CD4-positive, alpha-beta memory T cell (primary cell): ENCODE measurements at regions not wholly inside any gene's neighbourhood (a gene's known extent, or its start where the extent isn't known, plus 50 kb on each side); places are given as distances from the start of the nearest gene placed in this dataset.

ENCODE experiments used
- CTCF ChIA-PET: fragments of 350-600 bp; sonication (Branson Sonifier 250); formaldehyde crosslinking; loops from one replicate; lab custom pipeline; 2021; ENCODE audit warnings: inconsistent platforms; ENCODE audit not compliant: partially characterized antibody; lab: Charles Lee
- POLR2A ChIA-PET: fragments of 350-600 bp; sonication (Branson Sonifier 250); formaldehyde crosslinking; loops from one replicate; lab custom pipeline; 2021; ENCODE audit not compliant: partially characterized antibody; lab: Charles Lee
- DNase-seq, 5 donors: peaks; one replicate each; pipeline versions ENCODE4 v3.0.0 to v3.0.0-alpha.2; 2020 to 2022; ENCODE audit warnings: mixed read lengths in 1 of 5
- H3K27ac ChIP-seq: one replicate; pipeline ENCODE4 v1.7.0; 2013; ENCODE audit warnings: low read depth, low read length
- H3K27me3 ChIP-seq: 2 replicates; pipeline ENCODE4 v1.7.0; 2013; ENCODE audit warnings: mild to moderate bottlenecking, low read length, moderate library complexity; ENCODE audit not compliant: insufficient read depth
- H3K36me3 ChIP-seq: 2 replicates; pipeline ENCODE4 v1.7.0; 2013; ENCODE audit warnings: mild to moderate bottlenecking, low read length, moderate library complexity; ENCODE audit not compliant: insufficient read depth
- H3K4me1 ChIP-seq: 2 replicates; pipeline ENCODE4 v1.7.0; 2013; ENCODE audit warnings: mild to moderate bottlenecking, low read length, moderate library complexity; ENCODE audit not compliant: insufficient read depth
- H3K4me3 ChIP-seq, 2 donors: one replicate each; pipeline ENCODE4 v1.7.0; 2013; ENCODE audit warnings: low read length in 2 of 2, mild to moderate bottlenecking in 1 of 2
- H3K9me3 ChIP-seq, 2 donors: one replicate each; pipeline ENCODE4 v1.7.0; 2013; ENCODE audit warnings: low read length in 2 of 2, control low read depth in 1 of 2; ENCODE audit not compliant: control insufficient read depth in 1 of 2
- H3K27ac Mint-ChIP-seq, 7 donors: one replicate each; pipeline ENCODE4 v1.8.0; 2020 to 2021; ENCODE audit warnings: mixed read lengths in 7 of 7, mild to moderate bottlenecking in 6 of 7, inconsistent platforms in 3 of 7, moderate library complexity in 3 of 7
- H3K27me3 Mint-ChIP-seq, 2 donors: one replicate each; pipeline ENCODE4 v1.8.0; 2020 to 2021; ENCODE audit warnings: mixed read lengths in 2 of 2
- H3K36me3 Mint-ChIP-seq, 2 donors: one replicate each; pipeline ENCODE4 v1.8.0; 2020 to 2021; ENCODE audit warnings: mixed read lengths in 2 of 2, inconsistent platforms in 1 of 2, mild to moderate bottlenecking in 1 of 2
- H3K4me1 Mint-ChIP-seq, 4 donors: one replicate each; pipeline ENCODE4 v1.8.0; 2020 to 2021; ENCODE audit warnings: mixed read lengths in 4 of 4, mild to moderate bottlenecking in 1 of 4
- H3K4me3 Mint-ChIP-seq, 8 donors: one replicate each; pipeline ENCODE4 v1.8.0; 2020 to 2021; ENCODE audit warnings: mixed read lengths in 8 of 8, mild to moderate bottlenecking in 7 of 8, moderate library complexity in 6 of 8, inconsistent platforms in 3 of 8
- H3K9me3 Mint-ChIP-seq, 8 donors: one replicate each; pipeline ENCODE4 v1.8.0; 2020 to 2021; ENCODE audit warnings: mixed read lengths in 8 of 8, mild to moderate bottlenecking in 5 of 8, inconsistent platforms in 3 of 8, moderate library complexity in 1 of 8
- intact Hi-C: fragments of 100-400 bp; cut with micrococcal nuclease; formaldehyde crosslinking; loops from one replicate; pipeline ENCODE4 v1.15.1; 2023

DNA sequence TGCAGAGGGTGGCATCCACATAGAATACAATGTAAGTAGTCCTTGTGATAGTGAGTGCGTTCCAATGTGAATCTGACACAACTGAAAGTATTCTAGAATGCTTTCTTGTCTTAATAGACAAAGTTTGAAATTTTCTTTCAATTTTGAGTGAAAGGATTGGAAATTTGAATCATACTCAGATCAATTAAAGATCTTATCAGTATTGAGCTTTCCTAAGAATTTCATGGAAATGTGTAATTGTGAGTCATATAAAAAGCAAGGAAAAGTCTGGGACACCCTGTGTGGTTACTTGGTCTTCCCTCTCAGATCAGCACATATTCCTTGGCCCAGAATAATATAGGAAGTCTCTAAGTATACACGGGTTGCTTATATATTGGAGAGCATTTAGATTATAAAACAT is 99.1 kb downstream of the MBL2 start:
- intact Hi-C loops: no loop called here
- Histone ChIP-seq H3K4me3 (no peak overlapping the region), H3K27ac (no peak overlapping the region), H3K4me1 (no peaks in the 10 kb centered on the region), H3K36me3 (no peaks in the 10 kb centered on the region), H3K27me3 (no peaks in the 10 kb centered on the region), H3K9me3 (no peaks in the 10 kb centered on the region)
- Mint-ChIP-seq H3K27me3 (no peaks in the 10 kb centered on the region), H3K4me3 (no peak overlapping the region), H3K36me3 (no peaks in the 10 kb centered on the region), H3K4me1 (no peaks in the 10 kb centered on the region), H3K9me3 (peaks cover 0 to 8% (median 4%) of the 10 kb centered on the region in 8 donors), H3K27ac (no peak overlapping the region)
- DNase-seq: no peak
- CTCF ChIA-PET: no interaction called here
- POLR2A ChIA-PET: no interaction called here

DNA sequence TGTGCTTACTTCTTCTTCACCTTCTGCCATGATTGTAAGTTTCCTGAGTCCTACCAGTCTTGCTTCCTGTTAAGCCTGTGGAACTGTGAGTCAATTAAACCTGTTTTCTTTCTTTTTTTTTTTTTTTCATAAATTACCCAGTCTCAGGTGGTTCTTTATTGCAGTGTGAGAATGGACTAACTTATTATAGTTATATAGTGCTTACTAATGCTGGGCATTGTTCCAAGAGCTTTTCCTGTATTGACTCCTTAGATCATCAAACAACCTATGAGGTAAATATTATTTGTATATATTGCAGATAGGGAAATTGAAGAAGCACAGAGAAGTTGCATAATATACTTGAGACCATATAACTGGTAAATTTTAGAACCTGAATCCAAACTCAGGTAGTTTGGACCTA is 98.1 kb downstream of the MBL2 start:
- H3K4me1 Mint-ChIP-seq: no peaks in the 10 kb centered on the region
- no peak overlapping the region for H3K27ac Mint-ChIP-seq
- POLR2A ChIA-PET: no interaction called here
- Histone ChIP-seq H3K9me3 (no peaks in the 10 kb centered on the region), H3K36me3 (no peaks in the 10 kb centered on the region), H3K4me1 (no peaks in the 10 kb centered on the region), H3K4me3 (no peak overlapping the region), H3K27me3 (no peaks in the 10 kb centered on the region), H3K27ac (no peak overlapping the region)
- no peaks in the 10 kb centered on the region for H3K27me3 Mint-ChIP-seq
- H3K4me3 Mint-ChIP-seq: no peak overlapping the region
- CTCF ChIA-PET: no interaction called here
- H3K36me3 Mint-ChIP-seq: no peaks in the 10 kb centered on the region
- H3K9me3 Mint-ChIP-seq: peaks cover 0 to 8% (median 4%) of the 10 kb centered on the region in 8 donors
- no peak for DNase-seq
- intact Hi-C loops: no loop called here

DNA sequence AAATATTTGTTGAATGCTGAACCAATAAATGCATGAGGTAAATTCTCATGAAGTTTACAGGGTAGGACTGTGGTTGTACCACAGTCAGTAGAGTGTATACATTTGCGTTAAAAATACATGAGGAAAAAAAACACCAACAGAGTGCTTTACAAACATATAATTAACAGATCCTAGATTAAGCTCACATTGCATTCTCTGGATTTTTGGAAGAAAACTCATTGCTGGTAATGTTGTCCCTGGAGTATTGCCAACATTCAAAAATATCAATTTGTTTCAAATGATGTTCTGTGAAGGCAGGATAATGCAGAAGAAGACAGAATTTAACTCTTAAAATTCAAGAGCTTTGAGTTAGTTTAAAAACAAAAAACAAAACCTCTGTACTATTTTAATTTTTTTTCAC is 95.5 kb downstream of the MBL2 start:
- H3K36me3 ChIP-seq: no peaks in the 10 kb centered on the region
- CTCF ChIA-PET: interaction anchor here (1.5 kb wide), 1 partner anchor 12 kb away, joined by 4 read pairs; no protein-coding TSS in a partner anchor
- POLR2A ChIA-PET: no interaction called here

DNA sequence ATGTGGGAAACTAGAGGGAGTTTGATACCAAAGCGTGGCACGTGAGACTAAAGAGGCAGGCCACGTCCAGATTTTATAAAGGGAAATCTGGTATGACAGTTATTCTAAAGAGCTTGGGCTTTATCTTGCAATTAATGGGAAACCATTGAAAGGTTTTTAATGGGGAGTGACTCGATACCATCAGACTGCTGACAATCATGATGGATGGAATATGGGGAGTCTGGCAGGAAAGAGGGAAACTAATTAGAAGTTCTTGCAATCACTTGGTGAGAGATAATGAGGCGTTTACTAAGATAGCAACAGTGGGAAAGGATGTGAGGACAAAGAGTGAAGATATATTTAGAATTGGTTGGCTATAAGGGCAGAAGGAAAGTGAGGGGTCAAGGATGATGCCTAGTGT is 94.0 kb downstream of the MBL2 start:
- no peak for DNase-seq
- Histone ChIP-seq H3K9me3 (no peaks in the 10 kb centered on the region), H3K27me3 (no peaks in the 10 kb centered on the region), H3K4me1 (no peaks in the 10 kb centered on the region), H3K36me3 (no peaks in the 10 kb centered on the region), H3K27ac (no peak overlapping the region), H3K4me3 (no peak overlapping the region)
- Mint-ChIP-seq H3K4me1 (no peaks in the 10 kb centered on the region), H3K27me3 (no peaks in the 10 kb centered on the region), H3K9me3 (peaks cover 0 to 8% (median 3%) of the 10 kb centered on the region in 8 donors), H3K36me3 (no peaks in the 10 kb centered on the region), H3K4me3 (no peak overlapping the region), H3K27ac (no peak overlapping the region)
- ChIA-PET CTCF (no interaction called here), POLR2A (no interaction called here)
- intact Hi-C loops: no loop called here

More for the DNA sequence above, 95.5 kb downstream of the MBL2 start:
- H3K4me3 ChIP-seq: no peak overlapping the region
- Mint-ChIP-seq H3K9me3 (peaks cover 0 to 7% (median 3%) of the 10 kb centered on the region in 8 donors), H3K4me3 (no peak overlapping the region), H3K4me1 (no peaks in the 10 kb centered on the region), H3K27me3 (no peaks in the 10 kb centered on the region), H3K27ac (no peak overlapping the region), H3K36me3 (no peaks in the 10 kb centered on the region)
- no peaks in the 10 kb centered on the region for H3K4me1 ChIP-seq
- no peaks in the 10 kb centered on the region for H3K27me3 ChIP-seq
- H3K9me3 ChIP-seq: no peaks in the 10 kb centered on the region
- intact Hi-C loops: no loop called here
- H3K27ac ChIP-seq: no peak overlapping the region
- no peak for DNase-seq

DNA sequence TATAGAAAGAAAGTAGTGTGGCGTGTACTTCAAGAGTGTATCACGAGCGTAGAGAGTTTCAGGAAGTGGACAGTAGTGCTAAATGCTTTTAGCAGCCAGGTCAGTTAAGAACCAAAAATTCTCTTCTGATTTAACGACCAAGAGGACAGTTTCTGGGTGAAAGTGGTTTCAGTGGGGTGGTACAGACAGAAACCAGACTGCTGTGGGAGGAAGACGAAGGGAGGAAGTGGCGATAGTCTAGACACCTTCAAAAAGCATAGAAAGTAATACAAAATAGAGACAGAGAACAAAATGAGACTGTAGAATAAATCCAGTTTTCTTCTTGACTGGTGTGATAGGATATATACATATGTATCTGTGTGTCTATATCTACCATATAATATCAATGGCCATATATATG is 93.5 kb downstream of the MBL2 start:
- Mint-ChIP-seq H3K4me3 (no peak overlapping the region), H3K4me1 (no peaks in the 10 kb centered on the region), H3K9me3 (peaks cover 0 to 10% (median 3%) of the 10 kb centered on the region in 8 donors), H3K27ac (no peak overlapping the region), H3K36me3 (no peaks in the 10 kb centered on the region), H3K27me3 (no peaks in the 10 kb centered on the region)
- no peak overlapping the region for H3K27ac ChIP-seq
- POLR2A ChIA-PET: no interaction called here
- no peak overlapping the region for H3K4me3 ChIP-seq
- no peaks in the 10 kb centered on the region for H3K9me3 ChIP-seq
- intact Hi-C loops: no loop called here
- H3K4me1 ChIP-seq: no peaks in the 10 kb centered on the region
- no peaks in the 10 kb centered on the region for H3K36me3 ChIP-seq
- no peaks in the 10 kb centered on the region for H3K27me3 ChIP-seq
- CTCF ChIA-PET: no interaction called here
- DNase-seq: no peak

DNA sequence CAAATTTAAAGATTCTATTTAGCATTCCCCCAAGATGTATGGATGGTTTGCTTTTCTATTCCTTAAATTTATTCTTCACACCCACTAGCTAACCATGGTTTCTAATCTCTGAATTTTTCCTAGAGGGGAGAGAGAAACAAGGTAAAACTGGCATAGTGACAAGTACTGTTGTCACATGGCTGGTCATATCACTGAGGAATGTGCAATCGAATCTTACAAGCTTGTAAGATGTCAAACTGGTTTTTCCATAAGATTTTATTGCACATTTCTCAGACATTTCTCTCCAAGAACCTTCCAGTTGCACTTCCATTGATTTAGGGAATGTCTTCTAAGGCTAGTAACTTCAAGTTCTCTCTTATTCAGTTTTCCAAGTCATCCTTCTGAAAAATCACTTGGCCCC is 89.8 kb downstream of the MBL2 start:
- CTCF ChIA-PET: no interaction called here
- H3K27me3 Mint-ChIP-seq: no peaks in the 10 kb centered on the region

DNA sequence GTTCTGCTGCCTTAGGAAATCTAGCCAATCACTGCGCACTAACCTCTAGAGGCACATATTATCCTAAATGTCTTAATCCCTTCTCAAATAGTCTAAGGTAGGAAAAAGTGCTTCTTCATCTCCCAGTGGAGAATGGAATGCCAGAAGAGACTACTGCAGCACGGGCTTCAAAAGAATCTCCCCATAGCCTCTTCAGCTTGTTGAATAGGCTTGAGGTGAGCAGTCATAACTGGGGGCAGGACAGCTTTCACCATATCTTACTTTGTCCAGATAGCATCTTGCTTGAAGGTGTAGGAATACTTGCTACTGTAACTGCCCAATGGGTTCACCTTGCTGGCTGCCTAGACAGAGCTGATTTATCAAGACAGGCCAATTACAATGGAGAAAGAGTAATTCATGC is 88.8 kb downstream of the MBL2 start:
- no peak for DNase-seq
- ChIA-PET CTCF (no interaction called here), POLR2A (no interaction called here)
- intact Hi-C loops: no loop called here
- H3K4me3 ChIP-seq: no peak overlapping the region
- H3K9me3 Mint-ChIP-seq: peaks cover 0 to 15% (median 5%) of the 10 kb centered on the region in 8 donors
- no peaks in the 10 kb centered on the region for H3K4me1 ChIP-seq
- H3K27ac ChIP-seq: no peak overlapping the region
- no peaks in the 10 kb centered on the region for H3K27me3 ChIP-seq
- no peaks in the 10 kb centered on the region for H3K9me3 ChIP-seq
- H3K36me3 Mint-ChIP-seq: no peaks in the 10 kb centered on the region
- no peak overlapping the region for H3K27ac Mint-ChIP-seq
- H3K4me1 Mint-ChIP-seq: no peaks in the 10 kb centered on the region
- H3K36me3 ChIP-seq: no peaks in the 10 kb centered on the region
- no peak overlapping the region for H3K4me3 Mint-ChIP-seq
- H3K27me3 Mint-ChIP-seq: no peaks in the 10 kb centered on the region

More for the DNA sequence above, 89.8 kb downstream of the MBL2 start:
- no peak overlapping the region for H3K27ac Mint-ChIP-seq
- POLR2A ChIA-PET: no interaction called here
- intact Hi-C loops: no loop called here
- H3K27me3 ChIP-seq: no peaks in the 10 kb centered on the region
- H3K4me1 ChIP-seq: no peaks in the 10 kb centered on the region
- H3K36me3 Mint-ChIP-seq: no peaks in the 10 kb centered on the region
- no peak overlapping the region for H3K27ac ChIP-seq
- H3K4me3 Mint-ChIP-seq: no peak overlapping the region
- H3K4me1 Mint-ChIP-seq: no peaks in the 10 kb centered on the region
- H3K9me3 ChIP-seq: no peaks in the 10 kb centered on the region
- no peaks in the 10 kb centered on the region for H3K36me3 ChIP-seq
- no peak overlapping the region for H3K4me3 ChIP-seq
- peaks cover 0 to 15% (median 4%) of the 10 kb centered on the region in 8 donors for H3K9me3 Mint-ChIP-seq
- no peak for DNase-seq

DNA sequence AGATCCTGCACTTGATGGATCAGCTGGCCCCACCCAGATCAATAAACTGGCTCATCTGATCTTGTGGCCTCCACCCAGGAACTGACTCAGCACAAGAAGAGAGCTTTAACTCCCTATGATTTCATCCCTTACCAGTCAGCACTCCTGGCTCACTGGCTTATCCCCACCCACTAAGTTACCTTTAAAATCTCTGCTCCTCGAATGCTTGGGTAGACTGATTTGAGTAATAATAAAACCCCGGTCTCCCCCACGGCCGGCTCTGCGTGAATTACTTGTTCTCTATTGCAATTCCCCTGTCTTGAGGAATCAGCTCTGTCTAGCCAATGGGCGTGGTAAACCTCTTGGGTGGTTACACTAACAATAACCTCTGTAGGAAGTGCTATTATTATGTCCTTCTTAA is 83.7 kb downstream of the MBL2 start:
- ChIA-PET POLR2A (no interaction called here), CTCF (no interaction called here)
- Mint-ChIP-seq H3K27ac (no peak overlapping the region), H3K9me3 (peaks cover 4 to 23% (median 11%) of the 10 kb centered on the region in 8 donors), H3K27me3 (no peaks in the 10 kb centered on the region), H3K4me1 (no peaks in the 10 kb centered on the region), H3K36me3 (no peaks in the 10 kb centered on the region), H3K4me3 (no peak overlapping the region)
- Histone ChIP-seq H3K27ac (no peak overlapping the region), H3K9me3 (no peaks in the 10 kb centered on the region), H3K4me1 (no peaks in the 10 kb centered on the region), H3K4me3 (no peak overlapping the region), H3K36me3 (no peaks in the 10 kb centered on the region), H3K27me3 (no peaks in the 10 kb centered on the region)
- intact Hi-C loops: no loop called here
- DNase-seq: no peak
